Fibroblast of skin of scalp (primary cell): ENCODE measurements at regions not wholly inside any gene's neighbourhood (a gene's known extent, or its start where the extent isn't known, plus 50 kb on each side); places are given as distances from the start of the nearest gene placed in this dataset.
A peak's percentile ranks its signal among the peaks of the same experiment; 100 is the strongest.
"Not testable (repeated sequence)": the region's sequence is repeated elsewhere in the genome, so short reads cannot be mapped to it uniquely, and the experiment has no call there.

ENCODE experiments used
- DNase-seq: peaks from one replicate; pipeline ENCODE4 v3.0.0-alpha.2; 2013

- no peak for DNase-seq
Observed at GRCh38 chr3:117005274-117005673, 295.7 kb downstream of the TUSC7 start.

GRCh38 chr3:117005911-117006522 lies 296.4 kb downstream of the TUSC7 start:
- no peak for DNase-seq

- DNase-seq, result no peak
Observed at GRCh38 chr3:117010318-117010717, 300.7 kb downstream of the TUSC7 start.

GRCh38 chr3:117011687-117012250 lies 302.2 kb downstream of the TUSC7 start:
- peak; percentile 62 for DNase-seq

- DNase-seq, result peak; percentile 22
Observed at GRCh38 chr3:117016378-117016777, 306.8 kb downstream of the TUSC7 start.

- DNase-seq, result no peak
Observed at GRCh38 chr3:117017135-117017894, 307.7 kb downstream of the TUSC7 start.

GRCh38 chr3:117018655-117019054 lies 309.1 kb downstream of the TUSC7 start:
- DNase-seq, result no peak

- peak; percentile 76 for DNase-seq
Observed at GRCh38 chr3:117019082-117019713, 309.6 kb downstream of the TUSC7 start.

GRCh38 chr3:117026401-117026800 lies 316.8 kb downstream of the TUSC7 start:
- no peak for DNase-seq

GRCh38 chr3:117035745-117036144 lies 326.2 kb downstream of the TUSC7 start:
- peak; percentile 52 for DNase-seq

GRCh38 chr3:117036259-117036799 lies 326.8 kb downstream of the TUSC7 start:
- peak; percentile 86 for DNase-seq

- DNase-seq, result no peak
Observed at GRCh38 chr3:117045143-117045542, 335.6 kb downstream of the TUSC7 start.

GRCh38 chr3:117047951-117048705 lies 338.5 kb downstream of the TUSC7 start:
- no peak for DNase-seq

GRCh38 chr3:117052395-117052794 lies 342.8 kb downstream of the TUSC7 start:
- peak; percentile 92 for DNase-seq

- no peak for DNase-seq
Observed at GRCh38 chr3:117054556-117054955, 345.0 kb downstream of the TUSC7 start.

GRCh38 chr3:117056946-117057345 lies 347.4 kb downstream of the TUSC7 start:
- DNase-seq, result not testable (repeated sequence)

GRCh38 chr3:117059067-117059955 lies 349.7 kb downstream of the TUSC7 start:
- DNase-seq, result peak; percentile 54

GRCh38 chr3:117059956-117060270 lies 350.3 kb downstream of the TUSC7 start:
- DNase-seq, result no peak

GRCh38 chr3:117063930-117064329 lies 354.4 kb downstream of the TUSC7 start:
- DNase-seq, result peak; percentile 55

GRCh38 chr3:117068301-117068700 lies 358.7 kb downstream of the TUSC7 start:
- DNase-seq, result no peak

GRCh38 chr3:117074826-117075225 lies 365.2 kb downstream of the TUSC7 start:
- peak; percentile 11 for DNase-seq
